Trophoblast cell (in vitro differentiated cells and primary cell): ENCODE measurements at regions not wholly inside any gene's neighbourhood (a gene's known extent, or its start where the extent isn't known, plus 50 kb on each side); places are given as distances from the start of the nearest gene placed in this dataset.
A peak's percentile ranks its signal among the peaks of the same experiment; 100 is the strongest.

ENCODE experiments used
- DNase-seq, 2 donors: peaks; one replicate each; pipeline ENCODE4 v3.0.0-alpha.2; 2016
- H2AFZ ChIP-seq: 2 replicates; pipeline ENCODE4 v1.6.1; 2013; ENCODE audit warnings: low read length, moderate library complexity, mild to moderate bottlenecking; ENCODE audit not compliant: insufficient read depth, poor library complexity
- H2AK5ac ChIP-seq: 2 replicates; pipeline ENCODE4 v1.6.1; 2013; ENCODE audit warnings: mild to moderate bottlenecking, low read length
- H2BK120ac ChIP-seq: 2 replicates; pipeline ENCODE4 v1.6.1; 2013; ENCODE audit warnings: low read length, mild to moderate bottlenecking, moderate library complexity; ENCODE audit not compliant: insufficient read depth, poor library complexity
- H2BK12ac ChIP-seq: 2 replicates; pipeline ENCODE4 v1.6.1; 2013; ENCODE audit warnings: mild to moderate bottlenecking, low read length, moderate library complexity
- H2BK5ac ChIP-seq: 2 replicates; pipeline ENCODE4 v1.6.1; 2013; ENCODE audit warnings: low read length, low read depth, moderate library complexity, mild to moderate bottlenecking; ENCODE audit not compliant: poor library complexity
- H3K14ac ChIP-seq: 2 replicates; pipeline ENCODE4 v1.6.1; 2013; ENCODE audit warnings: mild to moderate bottlenecking, low read length
- H3K18ac ChIP-seq: 2 replicates; pipeline ENCODE4 v1.6.1; 2013; ENCODE audit warnings: mild to moderate bottlenecking, low read length
- H3K23ac ChIP-seq: 2 replicates; pipeline ENCODE4 v1.6.1; 2013; ENCODE audit warnings: low read length
- H3K27ac ChIP-seq: 2 replicates; pipeline ENCODE4 v1.5.1; 2013; ENCODE audit warnings: low read depth, mild to moderate bottlenecking, inconsistent platforms, low read length, moderate library complexity
- H3K27me3 ChIP-seq: 2 replicates; pipeline ENCODE4 v1.6.1; 2013; ENCODE audit warnings: inconsistent platforms, mild to moderate bottlenecking, low read length, moderate library complexity; ENCODE audit not compliant: insufficient read depth
- H3K36me3 ChIP-seq, 2 experiments: 1 replicate in 1 of 2; 2 replicates in 1 of 2; pipeline ENCODE4 v1.6.1; 2013; ENCODE audit warnings: low read length in 2 of 2, mild to moderate bottlenecking in 2 of 2, moderate library complexity in 1 of 2; ENCODE audit not compliant: insufficient read depth in 2 of 2, control insufficient read depth in 1 of 2
- H3K4ac ChIP-seq: 2 replicates; pipeline ENCODE4 v1.6.1; 2013; ENCODE audit warnings: low read depth, mild to moderate bottlenecking, low read length, moderate library complexity
- H3K4me1 ChIP-seq, 2 experiments: 1 replicate in 1 of 2; 2 replicates in 1 of 2; pipeline ENCODE4 v1.6.1; 2013; ENCODE audit warnings: low read length in 2 of 2, mild to moderate bottlenecking in 2 of 2, moderate library complexity in 1 of 2; ENCODE audit not compliant: insufficient read depth in 2 of 2, control insufficient read depth in 1 of 2
- H3K4me2 ChIP-seq: 2 replicates; pipeline ENCODE4 v1.6.1; 2013; ENCODE audit warnings: inconsistent platforms, mild to moderate bottlenecking, low read length, moderate library complexity
- H3K4me3 ChIP-seq: 2 replicates; pipeline ENCODE4 v1.5.1; 2013; ENCODE audit warnings: mild to moderate bottlenecking, low read depth, low read length, inconsistent platforms
- H3K79me1 ChIP-seq: one replicate; pipeline ENCODE4 v1.6.1; 2013; ENCODE audit warnings: low read length
- H3K79me2 ChIP-seq: 2 replicates; pipeline ENCODE4 v1.6.1; 2013; ENCODE audit warnings: low read length, mild to moderate bottlenecking; ENCODE audit not compliant: control insufficient read depth, insufficient read depth, poor library complexity
- H3K9ac ChIP-seq: 2 replicates; pipeline ENCODE4 v1.6.1; 2013; ENCODE audit warnings: mild to moderate bottlenecking, low read length
- H3K9me3 ChIP-seq: 2 replicates; pipeline ENCODE4 v1.6.1; 2013; ENCODE audit warnings: low read depth, mild to moderate bottlenecking, control low read depth, inconsistent platforms, low read length; ENCODE audit not compliant: insufficient read depth
- H4K12ac ChIP-seq: 2 replicates; pipeline ENCODE4 v1.6.1; 2013; ENCODE audit warnings: low read depth, mild to moderate bottlenecking, low read length, moderate library complexity
- H4K8ac ChIP-seq: 2 replicates; pipeline ENCODE4 v1.6.1; 2013; ENCODE audit warnings: low read depth, mild to moderate bottlenecking, low read length, moderate library complexity
- H4K91ac ChIP-seq: one replicate; pipeline ENCODE4 v1.6.1; 2013; ENCODE audit warnings: low read depth, mild to moderate bottlenecking, low read length, moderate library complexity
- WGBS: extraction: QIAGEN DNeasy Blood & Tissue Kit; methylation state at CpG from one replicate; pipeline ENCODE4 v1.1.7; 2013; ENCODE audit warnings: missing lambda C conversion rate; ENCODE audit not compliant: insufficient read length, insufficient coverage; ENCODE audit errors: extremely low coverage; 5-methylcytosine and 5-hydroxymethylcytosine counted together

- no peak overlapping the region for H3K4ac ChIP-seq
- H3K4me1 ChIP-seq = no peaks in the 10 kb centered on the region
- no peaks in the 10 kb centered on the region for H3K79me1 ChIP-seq
- no peak overlapping the region for H3K4me2 ChIP-seq
- H2BK12ac ChIP-seq = no peak overlapping the region
- H3K27ac ChIP-seq = no peak overlapping the region
- H3K18ac ChIP-seq = no peak overlapping the region
- no CpG with 5 or more reads among the region's 2 CpGs for WGBS
- no peak for DNase-seq
- H2BK120ac ChIP-seq = no peak overlapping the region
- no peak overlapping the region for H3K14ac ChIP-seq
- no peak overlapping the region for H2AK5ac ChIP-seq
- H3K27me3 ChIP-seq = no peaks in the 10 kb centered on the region
- no peak overlapping the region for H2AFZ ChIP-seq
- H3K9ac ChIP-seq = peak overlapping the region; percentile 29
- H4K8ac ChIP-seq = no peak overlapping the region
- peaks cover 7% of the 10 kb centered on the region for H3K9me3 ChIP-seq
- no peak overlapping the region for H4K91ac ChIP-seq
- no peaks in the 10 kb centered on the region for H3K36me3 ChIP-seq
- no peak overlapping the region for H3K23ac ChIP-seq
- H3K4me3 ChIP-seq = no peak overlapping the region
- no peak overlapping the region for H2BK5ac ChIP-seq
- no peaks in the 10 kb centered on the region for H3K79me2 ChIP-seq
- H4K12ac ChIP-seq = no peak overlapping the region
Measured at GRCh38 chr18:11429876-11430275, 179.5 kb upstream of the SLC35G4 start.

GRCh38 chr18:11425211-11425610 lies 184.2 kb upstream of the SLC35G4 start:
- no peak overlapping the region for H3K4me3 ChIP-seq
- H2BK12ac ChIP-seq = no peak overlapping the region
- no peak for DNase-seq
- no peak overlapping the region for H2BK120ac ChIP-seq
- no peak overlapping the region for H3K14ac ChIP-seq
- no peak overlapping the region for H3K18ac ChIP-seq
- H3K4me1 ChIP-seq = no peaks in the 10 kb centered on the region
- no peak overlapping the region for H3K4ac ChIP-seq
- no peak overlapping the region for H4K91ac ChIP-seq
- no CpG with 5 or more reads among the region's 7 CpGs for WGBS
- no peak overlapping the region for H3K27ac ChIP-seq
- no peaks in the 10 kb centered on the region for H3K79me1 ChIP-seq
- no peaks in the 10 kb centered on the region for H3K79me2 ChIP-seq
- H4K12ac ChIP-seq = no peak overlapping the region
- no peaks in the 10 kb centered on the region for H3K27me3 ChIP-seq
- H3K36me3 ChIP-seq = no peaks in the 10 kb centered on the region
- H3K4me2 ChIP-seq = no peak overlapping the region
- no peak overlapping the region for H3K9ac ChIP-seq
- no peak overlapping the region for H3K23ac ChIP-seq
- H2AK5ac ChIP-seq = no peak overlapping the region
- H4K8ac ChIP-seq = no peak overlapping the region
- H3K9me3 ChIP-seq = peaks cover 3% of the 10 kb centered on the region
- H2BK5ac ChIP-seq = no peak overlapping the region
- no peak overlapping the region for H2AFZ ChIP-seq

GRCh38 chr18:11419338-11419737 lies 190.1 kb upstream of the SLC35G4 start:
- Histone ChIP-seq H2BK120ac (no peak overlapping the region), H3K9ac (no peak overlapping the region), H3K4me1 (no peaks in the 10 kb centered on the region), H4K12ac (no peak overlapping the region), H2BK5ac (no peak overlapping the region), H4K8ac (no peak overlapping the region), H3K4me2 (no peak overlapping the region), H3K27me3 (no peaks in the 10 kb centered on the region), H4K91ac (no peak overlapping the region), H2BK12ac (no peak overlapping the region), H2AK5ac (no peak overlapping the region), H3K27ac (no peak overlapping the region), H3K14ac (no peak overlapping the region), H3K4ac (no peak overlapping the region), H3K79me2 (no peaks in the 10 kb centered on the region), H3K9me3 (no peaks in the 10 kb centered on the region), H3K4me3 (no peak overlapping the region), H3K36me3 (no peaks in the 10 kb centered on the region), H3K18ac (no peak overlapping the region), H3K23ac (no peak overlapping the region), H2AFZ (no peak overlapping the region), H3K79me1 (no peaks in the 10 kb centered on the region)
- no CpG with 5 or more reads among the region's 1 CpG for WGBS
- DNase-seq = no peak

GRCh38 chr18:11412811-11413210 lies 196.6 kb upstream of the SLC35G4 start:
- H3K4me2 ChIP-seq = no peak overlapping the region
- no peak overlapping the region for H2BK12ac ChIP-seq
- H3K79me2 ChIP-seq = no peaks in the 10 kb centered on the region
- no peaks in the 10 kb centered on the region for H3K4me1 ChIP-seq
- H3K9ac ChIP-seq = no peak overlapping the region
- H2AFZ ChIP-seq = no peak overlapping the region
- no peak overlapping the region for H2BK5ac ChIP-seq
- no peak for DNase-seq
- no peak overlapping the region for H4K12ac ChIP-seq
- no peak overlapping the region for H2AK5ac ChIP-seq
- H3K27me3 ChIP-seq = no peaks in the 10 kb centered on the region
- no peak overlapping the region for H3K4ac ChIP-seq
- no peak overlapping the region for H3K23ac ChIP-seq
- no peak overlapping the region for H4K91ac ChIP-seq
- no CpG with 5 or more reads among the region's 5 CpGs for WGBS
- no peak overlapping the region for H2BK120ac ChIP-seq
- H3K27ac ChIP-seq = no peak overlapping the region
- no peaks in the 10 kb centered on the region for H3K9me3 ChIP-seq
- H3K4me3 ChIP-seq = no peak overlapping the region
- H3K14ac ChIP-seq = no peak overlapping the region
- no peaks in the 10 kb centered on the region for H3K36me3 ChIP-seq
- no peaks in the 10 kb centered on the region for H3K79me1 ChIP-seq
- H4K8ac ChIP-seq = no peak overlapping the region
- H3K18ac ChIP-seq = no peak overlapping the region
